ENCODE measurements at regions not wholly inside any gene's neighbourhood (a gene's known extent, or its start where the extent isn't known, plus 50 kb on each side); places are given as distances from the start of the nearest gene placed in this dataset.

DNA sequence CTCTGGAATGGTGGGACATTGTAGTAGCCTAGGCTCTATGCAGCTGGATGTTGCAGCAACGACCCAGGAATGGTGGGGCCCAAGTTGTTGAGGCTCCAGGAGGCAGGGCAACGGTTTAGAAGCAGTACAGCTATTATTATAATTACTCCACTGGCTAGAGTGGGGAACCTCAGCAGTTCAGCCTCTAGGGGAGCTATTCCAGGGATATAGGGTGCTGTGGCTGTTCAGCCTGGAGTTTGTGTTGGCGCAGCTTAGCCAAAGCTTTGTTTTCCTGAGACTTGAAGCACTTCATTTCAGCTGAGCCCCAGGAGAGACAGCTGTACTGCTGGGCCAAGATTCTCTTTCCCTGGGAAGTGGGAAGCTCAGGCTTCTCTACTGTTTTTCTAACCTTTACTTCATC, 1023.0 kb upstream of the ATXN7L3B start:
- Histone ChIP-seq H3K27ac (no peak overlapping the region), H3K27me3 (replicated peaks; ENCODE audit: insufficient read depth) (no peaks in the 10 kb centered on the region), H3F3A (ENCODE audit: insufficient read depth) (no peaks in the 10 kb centered on the region), H3K36me3 (ENCODE audit: low read depth) (no peaks in the 10 kb centered on the region), H3K4me1 (ENCODE audit: insufficient read depth) (no peaks in the 10 kb centered on the region), H3K9me2 (ENCODE audit: insufficient read depth) (no peaks in the 10 kb centered on the region), H3K79me2 (ENCODE audit: insufficient read depth) (no peaks in the 10 kb centered on the region), H4K20me1 (ENCODE audit: insufficient read depth) (no peaks in the 10 kb centered on the region), H3K9me3 (ENCODE audit: low read depth) (peaks cover 7% of the 10 kb centered on the region), H3K9ac (no peak overlapping the region), H2AFZ (no peak overlapping the region), H3K4me2 (ENCODE audit: unreplicated experiment) (no peak overlapping the region), H3K4me3 (no peak overlapping the region)
- no peak for DNase-seq
- in situ Hi-C loops (cut with MboI), result no loop called here
- 35 to 37% methylated on average over 3 of the region's 3 CpGs for WGBS, 2 experiments (ENCODE audit: low coverage in 1 of 2, low lambda C conversion rate in 2 of 2, missing lambda C conversion rate in 2 of 2)
- TF ChIP-seq EZH2phosphoT487 (IDR thresholded peaks at IDR 0.05; ENCODE audit: insufficient read depth, low read depth) (no peak), EZH2 (IDR thresholded peaks at IDR 0.05; ENCODE audit: insufficient read depth, poor library complexity, severe bottlenecking) (no peak)

GRCh38 chr12:73517859-73518258, 1019.8 kb upstream of the ATXN7L3B start:
- H3K27ac ChIP-seq, result no peak overlapping the region
- H3K4me3 ChIP-seq, result no peak overlapping the region
- H2AFZ ChIP-seq, result no peak overlapping the region
- no peak overlapping the region for H3K9ac ChIP-seq
- in situ Hi-C loops (cut with MboI), result no loop called here
- TF ChIP-seq EZH2phosphoT487 (IDR thresholded peaks at IDR 0.05; ENCODE audit: insufficient read depth, low read depth), result no peak
- TF ChIP-seq EZH2 (IDR thresholded peaks at IDR 0.05; ENCODE audit: insufficient read depth, poor library complexity, severe bottlenecking), result no peak
- H3K9me2 ChIP-seq (ENCODE audit: insufficient read depth), result no peaks in the 10 kb centered on the region
- DNase-seq, result no peak
- no peaks in the 10 kb centered on the region for H3K36me3 ChIP-seq (ENCODE audit: low read depth)
- no peaks in the 10 kb centered on the region for H3K79me2 ChIP-seq (ENCODE audit: insufficient read depth)
- no peaks in the 10 kb centered on the region for H3F3A ChIP-seq (ENCODE audit: insufficient read depth)
- no peak overlapping the region for H3K4me2 ChIP-seq (ENCODE audit: unreplicated experiment)
- no peaks in the 10 kb centered on the region for H3K27me3 ChIP-seq (replicated peaks; ENCODE audit: insufficient read depth)
- no peaks in the 10 kb centered on the region for H3K4me1 ChIP-seq (ENCODE audit: insufficient read depth)
- H4K20me1 ChIP-seq (ENCODE audit: insufficient read depth), result no peaks in the 10 kb centered on the region
- H3K9me3 ChIP-seq (ENCODE audit: low read depth), result peaks cover 4% of the 10 kb centered on the region
- WGBS, 2 experiments (ENCODE audit: low coverage in 1 of 2, low lambda C conversion rate in 2 of 2, missing lambda C conversion rate in 2 of 2), result 0% methylated on average over 1 of the region's 1 CpG

- Histone ChIP-seq H2AFZ (no peak overlapping the region), H3K79me2 (ENCODE audit: insufficient read depth) (no peaks in the 10 kb centered on the region), H3K9me3 (ENCODE audit: low read depth) (no peaks in the 10 kb centered on the region), H3F3A (ENCODE audit: insufficient read depth) (no peaks in the 10 kb centered on the region), H3K4me1 (ENCODE audit: insufficient read depth) (no peaks in the 10 kb centered on the region), H3K36me3 (ENCODE audit: low read depth) (no peaks in the 10 kb centered on the region), H4K20me1 (ENCODE audit: insufficient read depth) (no peaks in the 10 kb centered on the region), H3K9me2 (ENCODE audit: insufficient read depth) (no peaks in the 10 kb centered on the region), H3K9ac (no peak overlapping the region), H3K4me2 (ENCODE audit: unreplicated experiment) (no peak overlapping the region), H3K4me3 (no peak overlapping the region), H3K27me3 (replicated peaks; ENCODE audit: insufficient read depth) (no peaks in the 10 kb centered on the region), H3K27ac (no peak overlapping the region)
- TF ChIP-seq EZH2phosphoT487 (IDR thresholded peaks at IDR 0.05; ENCODE audit: insufficient read depth, low read depth) (no peak), EZH2 (IDR thresholded peaks at IDR 0.05; ENCODE audit: insufficient read depth, poor library complexity, severe bottlenecking) (no peak)
- 4 to 8% methylated on average over 1 of the region's 1 CpG for WGBS, 2 experiments (ENCODE audit: low coverage in 1 of 2, low lambda C conversion rate in 2 of 2, missing lambda C conversion rate in 2 of 2)
- no peak for DNase-seq
- in situ Hi-C loops (cut with MboI), result loop anchor here (25.0 kb wide), 1 partner anchor 92 kb away; no protein-coding TSS in a partner anchor
These were observed 1008.4 kb upstream of the ATXN7L3B start for GRCh38 chr12:73529231-73529630.

DNA sequence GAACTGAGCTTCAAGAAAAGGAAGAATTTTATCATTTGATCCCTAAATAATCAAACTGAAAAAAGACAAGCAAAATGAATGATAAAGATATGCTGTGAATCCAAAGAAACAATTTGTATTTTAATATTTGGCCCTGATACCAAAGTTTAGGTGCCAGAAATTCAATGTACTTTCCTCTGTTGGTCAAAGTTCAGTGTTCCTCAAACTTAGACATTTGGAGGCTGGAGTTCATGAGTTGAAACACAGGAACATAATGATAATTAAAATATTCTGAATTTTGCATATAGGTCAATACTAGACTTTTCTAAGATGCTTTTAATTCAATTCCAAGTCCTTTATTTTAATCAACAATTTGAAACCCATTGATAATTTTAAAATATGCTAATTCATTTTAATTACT, 1007.7 kb upstream of the ATXN7L3B start:
- Histone ChIP-seq H4K20me1 (ENCODE audit: insufficient read depth) (no peaks in the 10 kb centered on the region), H3K4me1 (ENCODE audit: insufficient read depth) (no peaks in the 10 kb centered on the region), H3K27ac (no peak overlapping the region), H3K36me3 (ENCODE audit: low read depth) (no peaks in the 10 kb centered on the region), H3K4me2 (ENCODE audit: unreplicated experiment) (no peak overlapping the region), H2AFZ (no peak overlapping the region), H3K9me3 (ENCODE audit: low read depth) (no peaks in the 10 kb centered on the region), H3K79me2 (ENCODE audit: insufficient read depth) (no peaks in the 10 kb centered on the region), H3F3A (ENCODE audit: insufficient read depth) (no peaks in the 10 kb centered on the region), H3K4me3 (no peak overlapping the region), H3K9me2 (ENCODE audit: insufficient read depth) (no peaks in the 10 kb centered on the region), H3K9ac (no peak overlapping the region), H3K27me3 (replicated peaks; ENCODE audit: insufficient read depth) (no peaks in the 10 kb centered on the region)
- in situ Hi-C loops (cut with MboI), result loop anchor here (25.0 kb wide), 1 partner anchor 93 kb away; no protein-coding TSS in a partner anchor
- TF ChIP-seq EZH2 (IDR thresholded peaks at IDR 0.05; ENCODE audit: insufficient read depth, poor library complexity, severe bottlenecking) (no peak), EZH2phosphoT487 (IDR thresholded peaks at IDR 0.05; ENCODE audit: insufficient read depth, low read depth) (no peak)
- DNase-seq, result no peak

GRCh38 chr12:73531752-73532151, 1005.9 kb upstream of the ATXN7L3B start:
- H3K36me3 ChIP-seq (ENCODE audit: low read depth), result no peaks in the 10 kb centered on the region
- TF ChIP-seq EZH2 (IDR thresholded peaks at IDR 0.05; ENCODE audit: insufficient read depth, poor library complexity, severe bottlenecking) (no peak), EZH2phosphoT487 (IDR thresholded peaks at IDR 0.05; ENCODE audit: insufficient read depth, low read depth) (no peak)
- no peak overlapping the region for H3K9ac ChIP-seq
- no peak overlapping the region for H3K4me2 ChIP-seq (ENCODE audit: unreplicated experiment)
- no peaks in the 10 kb centered on the region for H4K20me1 ChIP-seq (ENCODE audit: insufficient read depth)
- no peak overlapping the region for H2AFZ ChIP-seq
- H3K27me3 ChIP-seq (replicated peaks; ENCODE audit: insufficient read depth), result no peaks in the 10 kb centered on the region
- H3F3A ChIP-seq (ENCODE audit: insufficient read depth), result no peaks in the 10 kb centered on the region
- no peaks in the 10 kb centered on the region for H3K9me3 ChIP-seq (ENCODE audit: low read depth)
- no peak overlapping the region for H3K27ac ChIP-seq
- no peak for DNase-seq
- H3K4me3 ChIP-seq, result no peak overlapping the region
- H3K4me1 ChIP-seq (ENCODE audit: insufficient read depth), result no peaks in the 10 kb centered on the region
- H3K79me2 ChIP-seq (ENCODE audit: insufficient read depth), result no peaks in the 10 kb centered on the region
- in situ Hi-C loops (cut with MboI), result loop anchor here (25.0 kb wide), 1 partner anchor 94 kb away; no protein-coding TSS in a partner anchor
- H3K9me2 ChIP-seq (ENCODE audit: insufficient read depth), result no peaks in the 10 kb centered on the region

All from GM23248 (cell line).